Vagina (tissue), 2 donors: ENCODE measurements at regions not wholly inside any gene's neighbourhood (a gene's known extent, or its start where the extent isn't known, plus 50 kb on each side); places are given as distances from the start of the nearest gene placed in this dataset.

ENCODE experiments used
- CTCF ChIP-seq, 3 experiments: fragments of 450-650 bp in 2 of 3; fragments of 200-600 bp in 1 of 3; sonication (generic) in 1 of 3; IDR thresholded peaks; one replicate each; pipeline ENCODE4 v1.5.1; 2017 to 2019; ENCODE audit warnings: antibody characterized with exemption in 3 of 3, mild to moderate bottlenecking in 2 of 3, moderate library complexity in 2 of 3
- POLR2AphosphoS5 ChIP-seq, 2 donors: sonication (generic); formaldehyde crosslinking; IDR thresholded peaks; one replicate each; pipeline ENCODE4 v1.9.0; 2017; ENCODE audit warnings: antibody characterized with exemption in 2 of 2, mild to moderate bottlenecking in 2 of 2, low read depth in 1 of 2; ENCODE audit not compliant: insufficient read depth in 1 of 2

GRCh38 chr10:63726867-63727266, 205.7 kb downstream of the REEP3 start:
- TF ChIP-seq CTCF (IDR thresholded peaks at IDR 0.05) (no peak), POLR2AphosphoS5 (IDR thresholded peaks at IDR 0.05; ENCODE audit: insufficient read depth in 1 of 2, low read depth in 1 of 2) (no peak)
